Smooth muscle cell (in vitro differentiated cells): ENCODE measurements at regions not wholly inside any gene's neighbourhood (a gene's known extent, or its start where the extent isn't known, plus 50 kb on each side); places are given as distances from the start of the nearest gene placed in this dataset.

Source experiments
- DNase-seq: peaks from one replicate; lab custom pipeline; 2025; ENCODE audit not compliant: unreplicated experiment; lab: John Stamatoyannopoulos, UW
- H2AFZ ChIP-seq: fragments of 200-600 bp; sonication (generic); 2 replicates; pipeline ENCODE4 v1.6.0; 2016; ENCODE audit warnings: antibody characterized with exemption, low read depth, mild to moderate bottlenecking
- H3F3A ChIP-seq: fragments of 200-600 bp; sonication (generic); 2 replicates; pipeline ENCODE4 v1.6.0; 2017; ENCODE audit warnings: antibody characterized with exemption, low read depth
- H3K27ac ChIP-seq: fragments of 200-600 bp; sonication (generic); 2 replicates; pipeline ENCODE4 v1.5.1; 2016; ENCODE audit warnings: low read depth, mild to moderate bottlenecking
- H3K27me3 ChIP-seq: fragments of 200-600 bp; sonication (generic); 2 replicates; pipeline ENCODE4 v1.6.1; 2016; ENCODE audit warnings: low read depth, mild to moderate bottlenecking
- H3K36me3 ChIP-seq: fragments of 200-600 bp; sonication (generic); 2 replicates; pipeline ENCODE4 v1.5.1; 2016; ENCODE audit warnings: low read depth
- H3K4me1 ChIP-seq: fragments of 200-600 bp; sonication (generic); 2 replicates; pipeline ENCODE4 v1.5.1; 2016; ENCODE audit warnings: low read depth
- H3K4me2 ChIP-seq: fragments of 200-600 bp; sonication (generic); 2 replicates; pipeline ENCODE4 v1.6.0; 2016; ENCODE audit warnings: mild to moderate bottlenecking
- H3K4me3 ChIP-seq: fragments of 200-600 bp; sonication (generic); 2 replicates; pipeline ENCODE4 v1.5.1; 2016; ENCODE audit warnings: mild to moderate bottlenecking
- H3K79me2 ChIP-seq: fragments of 200-600 bp; sonication (generic); 2 replicates; pipeline ENCODE4 v1.6.0; 2016; ENCODE audit warnings: low read depth, mild to moderate bottlenecking
- H3K9ac ChIP-seq: fragments of 200-600 bp; sonication (generic); 2 replicates; pipeline ENCODE4 v1.6.0; 2016; ENCODE audit warnings: low read depth
- H3K9me3 ChIP-seq: fragments of 200-600 bp; sonication (generic); replicated peaks from 2 replicates; pipeline ENCODE4 v1.5.1; 2016; ENCODE audit warnings: low read depth
- H4K20me1 ChIP-seq: fragments of 200-600 bp; sonication (generic); 2 replicates; pipeline ENCODE4 v1.6.0; 2016; ENCODE audit warnings: low read depth
- WGBS: methylation state at CpG from one replicate; pipeline ENCODE4 v1.1.7; 2016; ENCODE audit warnings: low lambda C conversion rate; 5-methylcytosine and 5-hydroxymethylcytosine counted together
- TF ChIP-seq, protein P1 (sequence below): fragments of 200-600 bp; sonication (generic); IDR thresholded peaks from 2 replicates; pipeline ENCODE4 v1.5.1; 2017; ENCODE audit warnings: borderline replicate concordance, mild to moderate bottlenecking, antibody characterized with exemption; ENCODE audit not compliant: insufficient read depth, poor library complexity, severe bottlenecking

DNA sequence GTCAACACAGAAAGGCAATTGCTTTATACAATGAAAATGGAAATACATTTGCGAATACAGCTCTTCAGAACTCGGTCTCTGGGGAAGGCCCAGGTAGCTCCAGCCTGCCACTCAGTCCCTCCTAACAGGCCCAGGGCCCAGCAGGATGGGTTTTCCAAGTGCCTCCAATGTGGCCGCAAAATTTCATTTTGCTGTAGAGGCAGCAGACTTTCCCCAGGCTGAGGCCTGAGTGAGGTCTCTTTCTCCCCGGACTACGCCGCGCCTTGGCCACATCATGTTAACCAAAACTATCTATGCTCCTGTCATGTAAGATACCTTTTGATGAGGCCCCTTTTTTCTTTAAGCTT lies 606.0 kb upstream of the SALL1 start:
- TF ChIP-seq, protein P1, sequence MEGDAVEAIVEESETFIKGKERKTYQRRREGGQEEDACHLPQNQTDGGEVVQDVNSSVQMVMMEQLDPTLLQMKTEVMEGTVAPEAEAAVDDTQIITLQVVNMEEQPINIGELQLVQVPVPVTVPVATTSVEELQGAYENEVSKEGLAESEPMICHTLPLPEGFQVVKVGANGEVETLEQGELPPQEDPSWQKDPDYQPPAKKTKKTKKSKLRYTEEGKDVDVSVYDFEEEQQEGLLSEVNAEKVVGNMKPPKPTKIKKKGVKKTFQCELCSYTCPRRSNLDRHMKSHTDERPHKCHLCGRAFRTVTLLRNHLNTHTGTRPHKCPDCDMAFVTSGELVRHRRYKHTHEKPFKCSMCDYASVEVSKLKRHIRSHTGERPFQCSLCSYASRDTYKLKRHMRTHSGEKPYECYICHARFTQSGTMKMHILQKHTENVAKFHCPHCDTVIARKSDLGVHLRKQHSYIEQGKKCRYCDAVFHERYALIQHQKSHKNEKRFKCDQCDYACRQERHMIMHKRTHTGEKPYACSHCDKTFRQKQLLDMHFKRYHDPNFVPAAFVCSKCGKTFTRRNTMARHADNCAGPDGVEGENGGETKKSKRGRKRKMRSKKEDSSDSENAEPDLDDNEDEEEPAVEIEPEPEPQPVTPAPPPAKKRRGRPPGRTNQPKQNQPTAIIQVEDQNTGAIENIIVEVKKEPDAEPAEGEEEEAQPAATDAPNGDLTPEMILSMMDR = no peak
- Histone ChIP-seq H3K4me3 (no peak overlapping the region), H3K4me2 (no peak overlapping the region), H3K79me2 (no peaks in the 10 kb centered on the region), H4K20me1 (no peaks in the 10 kb centered on the region), H3K9ac (no peak overlapping the region), H3K9me3 (no peaks in the 10 kb centered on the region), H3F3A (no peaks in the 10 kb centered on the region), H2AFZ (no peak overlapping the region), H3K36me3 (no peaks in the 10 kb centered on the region), H3K4me1 (peaks cover 22% of the 10 kb centered on the region), H3K27me3 (peaks cover 58% of the 10 kb centered on the region), H3K27ac (no peak overlapping the region)
- no peak for DNase-seq
- 97% methylated on average over 7 of the region's 7 CpGs for WGBS

GRCh38 chr16:51756447-51757123 lies 605.5 kb upstream of the SALL1 start:
- TF ChIP-seq, protein P1 = no peak
- H3K36me3 ChIP-seq = no peaks in the 10 kb centered on the region
- H4K20me1 ChIP-seq = no peaks in the 10 kb centered on the region
- 86% methylated on average over 14 of the region's 14 CpGs for WGBS
- H3K4me3 ChIP-seq = no peak overlapping the region
- no peaks in the 10 kb centered on the region for H3K9me3 ChIP-seq
- H3K9ac ChIP-seq = no peak overlapping the region
- no peaks in the 10 kb centered on the region for H3F3A ChIP-seq
- DNase-seq = no peak
- H3K4me1 ChIP-seq = peaks cover 22% of the 10 kb centered on the region
- H3K27ac ChIP-seq = no peak overlapping the region
- no peaks in the 10 kb centered on the region for H3K79me2 ChIP-seq
- no peak overlapping the region for H3K4me2 ChIP-seq
- H2AFZ ChIP-seq = no peak overlapping the region
- H3K27me3 ChIP-seq = peaks cover 64% of the 10 kb centered on the region

DNA sequence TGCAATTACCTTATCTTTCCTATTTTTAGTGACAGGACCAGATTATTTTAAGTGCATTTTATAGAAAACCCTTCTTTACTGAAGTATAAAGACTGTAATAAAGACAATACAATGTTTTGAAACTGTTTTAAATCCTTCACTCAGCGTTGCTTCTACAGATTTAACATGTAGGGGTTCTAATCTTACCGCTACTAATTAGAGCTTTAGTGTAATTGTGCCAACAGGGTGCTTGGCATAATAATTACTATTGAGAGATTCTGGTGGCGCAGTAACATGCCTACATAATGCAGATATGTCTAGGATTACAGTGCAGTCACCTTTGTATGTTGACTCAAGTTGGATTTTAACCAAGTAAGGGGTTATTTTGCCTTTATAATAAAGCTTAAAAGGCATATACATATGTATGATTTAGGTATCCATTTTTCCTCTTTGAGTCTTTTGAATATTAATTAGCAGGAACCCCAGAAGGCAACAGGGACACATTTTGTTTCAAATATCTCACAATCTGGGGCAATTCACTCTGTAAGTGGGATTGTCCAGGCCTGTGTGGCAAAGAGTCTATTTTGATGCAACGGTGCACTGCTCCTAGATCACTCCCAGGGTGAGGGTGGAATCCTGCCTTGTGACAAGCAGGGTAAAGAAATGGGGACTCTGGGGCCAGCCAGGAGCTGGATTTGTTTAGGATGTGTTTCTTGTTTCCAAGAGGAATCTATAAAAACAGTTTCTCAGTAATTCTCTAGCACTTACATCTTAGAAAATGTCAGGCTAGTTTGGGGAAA lies 604.7 kb upstream of the SALL1 start:
- Histone ChIP-seq H3K79me2 (no peaks in the 10 kb centered on the region), H3K4me1 (peaks cover 17% of the 10 kb centered on the region), H3K9ac (no peak overlapping the region), H3K27ac (no peak overlapping the region), H4K20me1 (no peaks in the 10 kb centered on the region), H2AFZ (no peak overlapping the region), H3K27me3 (peaks cover 70% of the 10 kb centered on the region), H3K4me2 (no peak overlapping the region), H3F3A (no peaks in the 10 kb centered on the region), H3K9me3 (no peaks in the 10 kb centered on the region), H3K4me3 (no peak overlapping the region), H3K36me3 (no peaks in the 10 kb centered on the region)
- DNase-seq = no peak
- TF ChIP-seq, protein P1 = no peak
- 89% methylated on average over 4 of the region's 4 CpGs for WGBS
